ENCODE measurements at regions not wholly inside any gene's neighbourhood (a gene's known extent, or its start where the extent isn't known, plus 50 kb on each side); places are given as distances from the start of the nearest gene placed in this dataset.

GRCh38 chr6:168211681-168212080, 107.9 kb downstream of the DACT2 start:
- no peak for ATAC-seq
- in situ Hi-C loops (cut with MboI) (no loop called here), intact Hi-C loops (cut with micrococcal nuclease) (no loop called here)
- Histone ChIP-seq H4K20me1 (replicated peaks; ENCODE audit: control insufficient read depth, insufficient read depth, low read length) (peaks cover 6% of the 10 kb centered on the region; the same call in 1 of the 2 replicates), H3K9me3 (replicated peaks; ENCODE audit: control insufficient read depth, insufficient read depth, low read depth, low read length) (no peaks in the 10 kb centered on the region; the same call in 1 of the 2 replicates), H3K4me2 (ENCODE audit: insufficient read depth, low read length) (no peak overlapping the region), H3K27me3 (ENCODE audit: control insufficient read depth in 2 of 2, insufficient read depth in 2 of 2, low read length in 2 of 2) (peaks cover 43 to 74% of the 10 kb centered on the region in 2 experiments), H3K4me3 (no peak overlapping the region), H3K9ac (ENCODE audit: insufficient read depth in 1 of 2, low read depth in 2 of 2, low read length in 2 of 2) (no peak overlapping the region), H3K36me3 (ENCODE audit: control insufficient read depth, insufficient read depth, low read length) (no peaks in the 10 kb centered on the region), H3K9me1 (ENCODE audit: control insufficient read depth, insufficient read depth, low read length) (no peaks in the 10 kb centered on the region), H3K4me1 (replicated peaks in 1 of 2; ENCODE audit: control insufficient read depth in 2 of 2, insufficient read depth in 2 of 2, low read length in 2 of 2) (peaks cover 0 to 4% of the 10 kb centered on the region in 2 experiments; a peak in 2 of 5 replicates), H3K27ac (ENCODE audit: extremely low read depth, low read depth, low read length) (no peak overlapping the region), H3K79me2 (ENCODE audit: control insufficient read depth, insufficient read depth, low read length) (no peaks in the 10 kb centered on the region), H2AFZ (ENCODE audit: low read depth, low read length) (no peak overlapping the region)
- WGBS (ENCODE audit: insufficient coverage, low coverage, missing lambda C conversion rate) = 2% methylated on average over 7 of the region's 7 CpGs
- BruUV-seq (replicated peaks) = no TSS peak
- ChIA-PET POLR2A (no interaction called here), CTCF (ENCODE audit: low intra/inter-chr PET ratio) (no interaction called here)
- FAIRE-seq = no peak
- TF ChIP-seq FOXA3 (CRISPR knock-in tag; conservative IDR thresholded peaks at IDR 0.05 in 1 of 2, IDR thresholded peaks at IDR 0.05 in 1 of 2) = no peak
- DNase-seq (ENCODE audit: extremely low read depth in 1 of 4, low spot score in 3 of 4) = no peak

GRCh38 chr6:168210239-168211105, 109.1 kb downstream of the DACT2 start:
- ChIA-PET POLR2A (no interaction called here), CTCF (ENCODE audit: low intra/inter-chr PET ratio) (no interaction called here)
- peaks cover 6% of the 10 kb centered on the region; the same call in 1 of the 2 replicates for H4K20me1 ChIP-seq (replicated peaks; ENCODE audit: control insufficient read depth, insufficient read depth, low read length)
- peaks cover 0 to 4% of the 10 kb centered on the region in 2 experiments; a peak in 2 of 5 replicates for H3K4me1 ChIP-seq (replicated peaks in 1 of 2; ENCODE audit: control insufficient read depth in 2 of 2, insufficient read depth in 2 of 2, low read length in 2 of 2)
- no peak overlapping the region for H3K4me2 ChIP-seq (ENCODE audit: insufficient read depth, low read length)
- no peaks in the 10 kb centered on the region for H3K9me1 ChIP-seq (ENCODE audit: control insufficient read depth, insufficient read depth, low read length)
- H3K9ac ChIP-seq (ENCODE audit: insufficient read depth in 1 of 2, low read depth in 2 of 2, low read length in 2 of 2) = no peak overlapping the region; a peak in 1 of 4 replicates
- H3K4me3 ChIP-seq = no peak overlapping the region
- WGBS (ENCODE audit: insufficient coverage, low coverage, missing lambda C conversion rate) = 1% methylated on average over 16 of the region's 16 CpGs
- DNase-seq (ENCODE audit: extremely low read depth in 1 of 4, low spot score in 3 of 4) = no peak
- FAIRE-seq = no peak
- no peak overlapping the region for H3K27ac ChIP-seq (ENCODE audit: extremely low read depth, low read depth, low read length)
- no peaks in the 10 kb centered on the region for H3K79me2 ChIP-seq (ENCODE audit: control insufficient read depth, insufficient read depth, low read length)
- TF ChIP-seq KDM1A (IDR thresholded peaks at IDR 0.05) (peak in 1 of 2 experiments; percentile 26; a peak in 1 of 4 replicates), THRA (IDR thresholded peaks at IDR 0.05) (no peak), SRSF9 (IDR thresholded peaks at IDR 0.05; ENCODE audit: borderline replicate concordance, low read depth, low read length) (no peak), ZBTB49 (CRISPR knock-in tag; IDR thresholded peaks at IDR 0.05; ENCODE audit: borderline replicate concordance) (no peak)
- in situ Hi-C loops (cut with MboI) = no loop called here
- ATAC-seq = no peak
- H3K9me3 ChIP-seq (replicated peaks; ENCODE audit: control insufficient read depth, insufficient read depth, low read depth, low read length) = no peaks in the 10 kb centered on the region; the same call in 1 of the 2 replicates
- peaks cover 33 to 75% of the 10 kb centered on the region in 2 experiments for H3K27me3 ChIP-seq (ENCODE audit: control insufficient read depth in 2 of 2, insufficient read depth in 2 of 2, low read length in 2 of 2)
- no peaks in the 10 kb centered on the region for H3K36me3 ChIP-seq (ENCODE audit: control insufficient read depth, insufficient read depth, low read length)
- intact Hi-C loops (cut with micrococcal nuclease) = no loop called here
- no TSS peak for BruUV-seq (replicated peaks)
- H2AFZ ChIP-seq (ENCODE audit: low read depth, low read length) = no peak overlapping the region
